ENCODE measurements at regions not wholly inside any gene's neighbourhood (a gene's known extent, or its start where the extent isn't known, plus 50 kb on each side); places are given as distances from the start of the nearest gene placed in this dataset.

- DNase-seq = no peak
Observed at GRCh38 chr6:9507136-9507895, 907.6 kb downstream of the TFAP2A start.

GRCh38 chr6:9504191-9504590 is 910.7 kb downstream of the TFAP2A start:
- DNase-seq = no peak

GRCh38 chr6:9503111-9503761 is 911.6 kb downstream of the TFAP2A start:
- no peak for DNase-seq

- no peak for DNase-seq
Observed at GRCh38 chr6:9499709-9500108, 915.2 kb downstream of the TFAP2A start.

- no peak for DNase-seq
Observed at GRCh38 chr6:9496837-9497236, 918.0 kb downstream of the TFAP2A start.

GRCh38 chr6:9494864-9495263 is 920.0 kb downstream of the TFAP2A start:
- no peak for DNase-seq

- DNase-seq = no peak
Observed at GRCh38 chr6:9492790-9493189, 922.1 kb downstream of the TFAP2A start.

- no peak for DNase-seq
Observed at GRCh38 chr6:9487128-9487527, 927.7 kb downstream of the TFAP2A start.

GRCh38 chr6:9485992-9486391 is 928.9 kb downstream of the TFAP2A start:
- no peak for DNase-seq

GRCh38 chr6:9484686-9485085 is 930.2 kb downstream of the TFAP2A start:
- DNase-seq = no peak

GRCh38 chr6:9484091-9484490 is 930.8 kb downstream of the TFAP2A start:
- DNase-seq = no peak

GRCh38 chr6:9482030-9482738 is 932.7 kb downstream of the TFAP2A start:
- DNase-seq = no peak

- DNase-seq = no peak
Observed at GRCh38 chr6:9481292-9482029, 933.4 kb downstream of the TFAP2A start.

GRCh38 chr6:9468277-9468676 is 946.6 kb downstream of the TFAP2A start:
- DNase-seq = no peak

GRCh38 chr6:9467741-9468140 is 947.1 kb downstream of the TFAP2A start:
- no peak for DNase-seq

- DNase-seq = no peak
Observed at GRCh38 chr6:9464583-9464982, 950.3 kb downstream of the TFAP2A start.

GRCh38 chr6:9463311-9463710 is 951.6 kb downstream of the TFAP2A start:
- no peak for DNase-seq

- DNase-seq = no peak
Observed at GRCh38 chr6:9461188-9461587, 953.7 kb downstream of the TFAP2A start.

GRCh38 chr6:9458424-9458823 is 956.5 kb downstream of the TFAP2A start:
- DNase-seq = no peak

GRCh38 chr6:9455864-9456658 is 958.8 kb downstream of the TFAP2A start:
- DNase-seq = no peak

GRCh38 chr6:9439621-9440330 is 975.1 kb downstream of the TFAP2A start:
- no peak for DNase-seq

GRCh38 chr6:9437836-9438235 is 977.0 kb downstream of the TFAP2A start:
- no peak for DNase-seq
